PC-9 (cell line): ENCODE measurements at regions not wholly inside any gene's neighbourhood (a gene's known extent, or its start where the extent isn't known, plus 50 kb on each side); places are given as distances from the start of the nearest gene placed in this dataset.

ENCODE experiments used
- EZH2 ChIP-seq: fragments of 200-600 bp; sonication (generic); IDR thresholded peaks from 2 replicates; pipeline ENCODE4 v1.8.0; 2017; ENCODE audit warnings: antibody characterized with exemption, low read depth
- TF ChIP-seq, protein P1 (sequence below): fragments of 200-600 bp; sonication (generic); conservative IDR thresholded peaks from 2 replicates; pipeline ENCODE4 v1.6.1; 2017; ENCODE audit warnings: mixed run types, antibody characterized with exemption, mild to moderate bottlenecking, moderate library complexity

DNA sequence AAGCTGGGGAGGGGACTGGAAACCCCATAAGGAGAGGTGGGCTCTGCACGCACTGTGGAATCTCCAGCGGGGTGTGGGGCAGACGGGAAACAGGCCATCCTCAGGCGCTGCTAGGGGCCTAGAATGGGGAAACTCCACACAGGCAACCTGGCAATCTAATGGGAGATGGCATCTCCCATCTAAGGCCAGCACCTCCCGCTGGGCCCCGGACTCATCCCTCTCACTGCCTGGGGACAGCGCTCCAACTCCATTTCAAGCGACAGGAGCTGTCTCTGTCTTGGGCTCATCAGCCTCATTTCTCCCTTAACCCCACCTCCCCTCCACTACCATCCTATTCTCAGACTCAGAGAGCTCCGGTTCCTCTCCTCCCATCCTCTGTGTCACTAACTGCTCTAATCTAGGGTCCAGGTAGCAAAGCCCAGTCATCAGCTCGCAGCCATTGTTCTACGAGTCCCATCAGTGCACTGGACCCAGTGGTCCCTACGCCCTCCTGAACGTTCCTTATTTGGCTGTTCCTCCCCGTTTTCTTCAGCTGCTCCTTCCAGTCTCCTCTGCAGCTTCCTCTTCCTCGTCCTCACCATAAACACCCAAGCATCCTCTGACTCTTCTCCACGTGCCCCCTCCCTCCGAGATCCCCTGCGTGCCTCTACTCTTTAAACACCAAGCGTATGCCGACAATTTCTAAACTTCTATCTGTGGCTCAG is 93.4 kb upstream of the CASZ1 start:
- TF ChIP-seq, protein P1, sequence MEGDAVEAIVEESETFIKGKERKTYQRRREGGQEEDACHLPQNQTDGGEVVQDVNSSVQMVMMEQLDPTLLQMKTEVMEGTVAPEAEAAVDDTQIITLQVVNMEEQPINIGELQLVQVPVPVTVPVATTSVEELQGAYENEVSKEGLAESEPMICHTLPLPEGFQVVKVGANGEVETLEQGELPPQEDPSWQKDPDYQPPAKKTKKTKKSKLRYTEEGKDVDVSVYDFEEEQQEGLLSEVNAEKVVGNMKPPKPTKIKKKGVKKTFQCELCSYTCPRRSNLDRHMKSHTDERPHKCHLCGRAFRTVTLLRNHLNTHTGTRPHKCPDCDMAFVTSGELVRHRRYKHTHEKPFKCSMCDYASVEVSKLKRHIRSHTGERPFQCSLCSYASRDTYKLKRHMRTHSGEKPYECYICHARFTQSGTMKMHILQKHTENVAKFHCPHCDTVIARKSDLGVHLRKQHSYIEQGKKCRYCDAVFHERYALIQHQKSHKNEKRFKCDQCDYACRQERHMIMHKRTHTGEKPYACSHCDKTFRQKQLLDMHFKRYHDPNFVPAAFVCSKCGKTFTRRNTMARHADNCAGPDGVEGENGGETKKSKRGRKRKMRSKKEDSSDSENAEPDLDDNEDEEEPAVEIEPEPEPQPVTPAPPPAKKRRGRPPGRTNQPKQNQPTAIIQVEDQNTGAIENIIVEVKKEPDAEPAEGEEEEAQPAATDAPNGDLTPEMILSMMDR = no peak
- TF ChIP-seq EZH2 = no peak
